ENCODE measurements at regions not wholly inside any gene's neighbourhood (a gene's known extent, or its start where the extent isn't known, plus 50 kb on each side); places are given as distances from the start of the nearest gene placed in this dataset.

DNA sequence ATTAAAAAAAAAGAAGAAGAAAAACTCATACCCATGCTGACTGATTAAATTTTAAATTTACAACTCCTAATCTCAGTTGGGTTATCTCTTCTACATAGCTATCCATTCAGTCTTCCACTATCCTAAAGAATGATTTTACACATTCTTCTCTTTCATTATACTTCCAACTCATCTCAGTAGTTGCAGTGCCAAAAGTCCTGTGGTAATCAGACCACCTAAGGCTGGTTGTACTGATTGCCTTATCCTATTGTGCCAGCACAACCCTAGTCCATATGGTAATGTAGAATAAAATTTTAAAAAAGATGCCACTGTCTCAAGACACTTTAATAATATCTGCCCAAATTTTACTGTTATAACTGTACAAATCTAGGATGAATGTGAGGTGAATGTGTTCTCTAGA is 448.0 kb downstream of the LRRIQ3 start (continued):
- TF ChIP-seq, protein P1, sequence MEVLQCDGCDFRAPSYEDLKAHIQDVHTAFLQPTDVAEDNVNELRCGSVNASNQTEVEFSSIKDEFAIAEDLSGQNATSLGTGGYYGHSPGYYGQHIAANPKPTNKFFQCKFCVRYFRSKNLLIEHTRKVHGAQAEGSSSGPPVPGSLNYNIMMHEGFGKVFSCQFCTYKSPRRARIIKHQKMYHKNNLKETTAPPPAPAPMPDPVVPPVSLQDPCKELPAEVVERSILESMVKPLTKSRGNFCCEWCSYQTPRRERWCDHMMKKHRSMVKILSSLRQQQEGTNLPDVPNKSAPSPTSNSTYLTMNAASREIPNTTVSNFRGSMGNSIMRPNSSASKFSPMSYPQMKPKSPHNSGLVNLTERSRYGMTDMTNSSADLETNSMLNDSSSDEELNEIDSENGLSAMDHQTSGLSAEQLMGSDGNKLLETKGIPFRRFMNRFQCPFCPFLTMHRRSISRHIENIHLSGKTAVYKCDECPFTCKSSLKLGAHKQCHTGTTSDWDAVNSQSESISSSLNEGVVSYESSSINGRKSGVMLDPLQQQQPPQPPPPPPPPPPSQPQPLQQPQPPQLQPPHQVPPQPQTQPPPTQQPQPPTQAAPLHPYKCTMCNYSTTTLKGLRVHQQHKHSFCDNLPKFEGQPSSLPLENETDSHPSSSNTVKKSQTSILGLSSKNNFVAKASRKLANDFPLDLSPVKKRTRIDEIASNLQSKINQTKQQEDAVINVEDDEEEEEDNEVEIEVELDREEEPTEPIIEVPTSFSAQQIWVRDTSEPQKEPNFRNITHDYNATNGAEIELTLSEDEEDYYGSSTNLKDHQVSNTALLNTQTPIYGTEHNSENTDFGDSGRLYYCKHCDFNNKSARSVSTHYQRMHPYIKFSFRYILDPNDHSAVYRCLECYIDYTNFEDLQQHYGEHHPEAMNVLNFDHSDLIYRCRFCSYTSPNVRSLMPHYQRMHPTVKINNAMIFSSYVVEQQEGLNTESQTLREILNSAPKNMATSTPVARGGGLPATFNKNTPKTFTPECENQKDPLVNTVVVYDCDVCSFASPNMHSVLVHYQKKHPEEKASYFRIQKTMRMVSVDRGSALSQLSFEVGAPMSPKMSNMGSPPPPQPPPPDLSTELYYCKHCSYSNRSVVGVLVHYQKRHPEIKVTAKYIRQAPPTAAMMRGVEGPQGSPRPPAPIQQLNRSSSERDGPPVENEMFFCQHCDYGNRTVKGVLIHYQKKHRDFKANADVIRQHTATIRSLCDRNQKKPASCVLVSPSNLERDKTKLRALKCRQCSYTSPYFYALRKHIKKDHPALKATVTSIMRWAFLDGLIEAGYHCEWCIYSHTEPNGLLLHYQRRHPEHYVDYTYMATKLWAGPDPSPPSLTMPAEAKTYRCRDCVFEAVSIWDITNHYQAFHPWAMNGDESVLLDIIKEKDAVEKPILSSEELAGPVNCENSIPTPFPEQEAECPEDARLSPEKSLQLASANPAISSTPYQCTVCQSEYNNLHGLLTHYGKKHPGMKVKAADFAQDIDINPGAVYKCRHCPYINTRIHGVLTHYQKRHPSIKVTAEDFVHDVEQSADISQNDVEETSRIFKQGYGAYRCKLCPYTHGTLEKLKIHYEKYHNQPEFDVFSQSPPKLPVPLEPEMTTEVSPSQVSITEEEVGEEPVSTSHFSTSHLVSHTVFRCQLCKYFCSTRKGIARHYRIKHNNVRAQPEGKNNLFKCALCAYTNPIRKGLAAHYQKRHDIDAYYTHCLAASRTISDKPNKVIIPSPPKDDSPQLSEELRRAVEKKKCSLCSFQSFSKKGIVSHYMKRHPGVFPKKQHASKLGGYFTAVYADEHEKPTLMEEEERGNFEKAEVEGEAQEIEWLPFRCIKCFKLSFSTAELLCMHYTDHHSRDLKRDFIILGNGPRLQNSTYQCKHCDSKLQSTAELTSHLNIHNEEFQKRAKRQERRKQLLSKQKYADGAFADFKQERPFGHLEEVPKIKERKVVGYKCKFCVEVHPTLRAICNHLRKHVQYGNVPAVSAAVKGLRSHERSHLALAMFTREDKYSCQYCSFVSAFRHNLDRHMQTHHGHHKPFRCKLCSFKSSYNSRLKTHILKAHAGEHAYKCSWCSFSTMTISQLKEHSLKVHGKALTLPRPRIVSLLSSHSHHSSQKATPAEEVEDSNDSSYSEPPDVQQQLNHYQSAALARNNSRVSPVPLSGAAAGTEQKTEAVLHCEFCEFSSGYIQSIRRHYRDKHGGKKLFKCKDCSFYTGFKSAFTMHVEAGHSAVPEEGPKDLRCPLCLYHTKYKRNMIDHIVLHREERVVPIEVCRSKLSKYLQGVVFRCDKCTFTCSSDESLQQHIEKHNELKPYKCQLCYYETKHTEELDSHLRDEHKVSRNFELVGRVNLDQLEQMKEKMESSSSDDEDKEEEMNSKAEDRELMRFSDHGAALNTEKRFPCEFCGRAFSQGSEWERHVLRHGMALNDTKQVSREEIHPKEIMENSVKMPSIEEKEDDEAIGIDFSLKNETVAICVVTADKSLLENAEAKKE (CRISPR knock-in tag; IDR thresholded peaks at IDR 0.05), result no peak

DNA sequence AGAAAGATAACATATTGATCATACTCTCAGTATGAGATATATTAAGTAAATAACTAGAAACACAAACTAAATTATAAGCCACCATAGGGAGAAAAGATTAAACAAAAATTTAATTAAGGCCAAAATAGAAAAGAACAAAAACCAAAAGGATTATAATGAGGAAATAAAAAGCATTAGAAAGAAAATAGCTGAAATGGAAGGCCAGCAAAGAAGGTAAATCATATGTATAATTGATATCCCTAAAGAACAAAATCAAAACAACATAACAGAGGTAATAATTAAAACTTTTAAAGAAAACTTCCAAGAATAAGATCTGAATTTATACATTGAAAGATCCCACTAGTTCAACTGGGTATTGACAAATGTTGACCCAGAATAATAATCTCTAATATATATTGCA is 453.0 kb downstream of the LRRIQ3 start:
- H3K27ac Mint-ChIP-seq, result no peak overlapping the region
- H3K4me1 Mint-ChIP-seq, result no peaks in the 10 kb centered on the region; the same call in 2 of the 3 replicates
- H3F3A ChIP-seq (replicated peaks; ENCODE audit: low read depth), result no peaks in the 10 kb centered on the region
- peaks cover 3% of the 10 kb centered on the region for H3K27me3 Mint-ChIP-seq (ENCODE audit: insufficient read depth, low read depth, poor library complexity)
- no peak overlapping the region for H3K4me3 ChIP-seq
- DNase-seq (ENCODE audit: low spot score), result no peak
- peaks cover 5% of the 10 kb centered on the region; the same call in 1 of the 2 replicates for H3K36me3 ChIP-seq (ENCODE audit: insufficient read depth)
- ATAC-seq, result no peak
- peaks cover 8% of the 10 kb centered on the region; the same call in 2 of the 3 replicates for H3K36me3 Mint-ChIP-seq (ENCODE audit: low read depth)
- H3K27me3 ChIP-seq (ENCODE audit: insufficient read depth), result no peaks in the 10 kb centered on the region
- no peak overlapping the region for H3K27ac ChIP-seq (ENCODE audit: low read depth)
- TF ChIP-seq, protein P2, sequence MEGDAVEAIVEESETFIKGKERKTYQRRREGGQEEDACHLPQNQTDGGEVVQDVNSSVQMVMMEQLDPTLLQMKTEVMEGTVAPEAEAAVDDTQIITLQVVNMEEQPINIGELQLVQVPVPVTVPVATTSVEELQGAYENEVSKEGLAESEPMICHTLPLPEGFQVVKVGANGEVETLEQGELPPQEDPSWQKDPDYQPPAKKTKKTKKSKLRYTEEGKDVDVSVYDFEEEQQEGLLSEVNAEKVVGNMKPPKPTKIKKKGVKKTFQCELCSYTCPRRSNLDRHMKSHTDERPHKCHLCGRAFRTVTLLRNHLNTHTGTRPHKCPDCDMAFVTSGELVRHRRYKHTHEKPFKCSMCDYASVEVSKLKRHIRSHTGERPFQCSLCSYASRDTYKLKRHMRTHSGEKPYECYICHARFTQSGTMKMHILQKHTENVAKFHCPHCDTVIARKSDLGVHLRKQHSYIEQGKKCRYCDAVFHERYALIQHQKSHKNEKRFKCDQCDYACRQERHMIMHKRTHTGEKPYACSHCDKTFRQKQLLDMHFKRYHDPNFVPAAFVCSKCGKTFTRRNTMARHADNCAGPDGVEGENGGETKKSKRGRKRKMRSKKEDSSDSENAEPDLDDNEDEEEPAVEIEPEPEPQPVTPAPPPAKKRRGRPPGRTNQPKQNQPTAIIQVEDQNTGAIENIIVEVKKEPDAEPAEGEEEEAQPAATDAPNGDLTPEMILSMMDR (conservative IDR thresholded peaks at IDR 0.05; ENCODE audit: low read depth in 2 of 2), result no peak
- TF ChIP-seq JUNB (IDR thresholded peaks at IDR 0.05; ENCODE audit: unreplicated experiment) (no peak), STAT1 (IDR thresholded peaks at IDR 0.05; ENCODE audit: unreplicated experiment) (no peak), POLR2AphosphoS5 (IDR thresholded peaks at IDR 0.05; ENCODE audit: low read depth) (no peak), ZNF331 (CRISPR knock-in tag; IDR thresholded peaks at IDR 0.05; ENCODE audit: low read depth) (no peak), EZH2 (IDR thresholded peaks at IDR 0.05; ENCODE audit: low read depth, unreplicated experiment) (no peak)
- TF ChIP-seq, protein P3, sequence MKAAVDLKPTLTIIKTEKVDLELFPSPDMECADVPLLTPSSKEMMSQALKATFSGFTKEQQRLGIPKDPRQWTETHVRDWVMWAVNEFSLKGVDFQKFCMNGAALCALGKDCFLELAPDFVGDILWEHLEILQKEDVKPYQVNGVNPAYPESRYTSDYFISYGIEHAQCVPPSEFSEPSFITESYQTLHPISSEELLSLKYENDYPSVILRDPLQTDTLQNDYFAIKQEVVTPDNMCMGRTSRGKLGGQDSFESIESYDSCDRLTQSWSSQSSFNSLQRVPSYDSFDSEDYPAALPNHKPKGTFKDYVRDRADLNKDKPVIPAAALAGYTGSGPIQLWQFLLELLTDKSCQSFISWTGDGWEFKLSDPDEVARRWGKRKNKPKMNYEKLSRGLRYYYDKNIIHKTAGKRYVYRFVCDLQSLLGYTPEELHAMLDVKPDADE (IDR thresholded peaks at IDR 0.05), result no peak
- no peak overlapping the region for H2AFZ ChIP-seq
- no peaks in the 10 kb centered on the region for H3K9me2 ChIP-seq (ENCODE audit: insufficient read depth)
- no peaks in the 10 kb centered on the region for H4K20me1 ChIP-seq (replicated peaks; ENCODE audit: insufficient read depth)
- H3K4me1 ChIP-seq (ENCODE audit: insufficient read depth), result no peaks in the 10 kb centered on the region
- H3K4me3 Mint-ChIP-seq, result no peak overlapping the region
- H3K9me3 Mint-ChIP-seq, result peaks cover 28% of the 10 kb centered on the region
- H3K79me2 ChIP-seq (replicated peaks; ENCODE audit: insufficient read depth), result no peaks in the 10 kb centered on the region
- no peak overlapping the region for H3K4me2 ChIP-seq

All from GM23338 (cell line).